MM.1S (cell line): ENCODE measurements at regions not wholly inside any gene's neighbourhood (a gene's known extent, or its start where the extent isn't known, plus 50 kb on each side); places are given as distances from the start of the nearest gene placed in this dataset.

Experiments
- CTCF ChIP-seq: fragments of 300-600 bp; sonication (generic); IDR thresholded peaks from 2 replicates; pipeline ENCODE4 v1.5.1; 2016; ENCODE audit warnings: antibody characterized with exemption, low read length, mixed read lengths
- EZH2 ChIP-seq: fragments of 300-600 bp; sonication (generic); optimal IDR thresholded peaks from 2 replicates; pipeline ENCODE3; 2017; ENCODE audit warnings: low read depth, mild to moderate bottlenecking, antibody characterized with exemption, low read length, mixed read lengths

GRCh38 chr14:29064305-29064900, 297.8 kb downstream of the FOXG1 start:
- TF ChIP-seq CTCF (no peak), EZH2 (no peak)
